GM12878 (cell line): ENCODE measurements at regions not wholly inside any gene's neighbourhood (a gene's known extent, or its start where the extent isn't known, plus 50 kb on each side); places are given as distances from the start of the nearest gene placed in this dataset.

Experiments used
- ATAC-seq: fragments of 200-7000 bp; cut with Tn5 transposase; 3 replicates; pipeline ENCODE4 v1.9.1; 2020; ENCODE audit warnings: mild to moderate bottlenecking, moderate library complexity
- BruUV-seq: library from RNA; stranded (reverse); fragments of 400-500 nt; replicated peaks from 2 replicates; lab custom pipeline; 2021; lab: Mats Ljungman, UMichigan
- CTCF ChIA-PET: fragments of 300-600 bp; sonication (Branson Sonifier 250); formaldehyde crosslinking; extraction: SDS; loops from one replicate; lab custom pipeline; 2021; ENCODE audit warnings: inconsistent platforms; lab: Yijun Ruan, JAX
- POLR2A ChIA-PET: fragments of 350-600 bp; formaldehyde crosslinking; extraction: SDS; loops from one replicate; lab custom pipeline; 2021; ENCODE audit warnings: inconsistent platforms; lab: Charles Lee
- RAD21 ChIA-PET: fragments of 300-600 bp; sonication (Branson Sonifier 250); formaldehyde crosslinking; loops from one replicate; lab custom pipeline; 2023; ENCODE audit warnings: antibody characterized with exemption; ENCODE audit not compliant: unreplicated experiment; lab: Charles Lee
- SMC1A ChIA-PET: fragments of 300-600 bp; sonication (Branson Sonifier 250); formaldehyde crosslinking; loops from one replicate; lab custom pipeline; 2023; ENCODE audit not compliant: unreplicated experiment, uncharacterized antibody; lab: Charles Lee
- DNase-seq: peaks from one replicate; pipeline ENCODE4 v3.0.0-alpha.2; 2011; ENCODE audit warnings: low read depth, low spot score
- FAIRE-seq: peaks from 3 replicates; lab custom pipeline; 2011; peaks lifted over from hg19 to GRCh38; lab: Jason Lieb, UNC
- H2AFZ ChIP-seq: 2 replicates; pipeline ENCODE4 v1.6.0; 2011; ENCODE audit warnings: low read depth, low read length, control low read depth; ENCODE audit not compliant: control insufficient read depth
- H3K27ac ChIP-seq: 2 replicates; pipeline ENCODE4 v1.5.1; 2011; ENCODE audit warnings: control low read depth; ENCODE audit not compliant: control insufficient read depth, insufficient read depth
- H3K27me3 ChIP-seq, 2 experiments: replicated peaks in 1 of 2; 2 replicates each; pipeline versions ENCODE4 v1.6.0 to v1.6.1; 2011; ENCODE audit warnings: low read length in 1 of 2; ENCODE audit not compliant: control insufficient read depth in 2 of 2, insufficient read depth in 2 of 2
- H3K36me3 ChIP-seq, 2 experiments: 2 replicates each; pipeline ENCODE4 v1.5.1; 2011; ENCODE audit warnings: low read length in 1 of 2; ENCODE audit not compliant: control insufficient read depth in 2 of 2, insufficient read depth in 2 of 2
- H3K4me1 ChIP-seq: 2 replicates; pipeline ENCODE4 v1.6.1; 2011; ENCODE audit warnings: mild to moderate bottlenecking, low read length, moderate library complexity, mixed read lengths; ENCODE audit not compliant: control insufficient read depth, insufficient read depth
- H3K4me2 ChIP-seq: 2 replicates; pipeline ENCODE4 v1.6.0; 2011; ENCODE audit warnings: control low read depth; ENCODE audit not compliant: control insufficient read depth, insufficient read depth
- H3K4me3 ChIP-seq: fragments of 200-600 bp; sonication (generic); 2 replicates; pipeline ENCODE4 v1.5.1; 2016
- H3K79me2 ChIP-seq: 2 replicates; pipeline ENCODE4 v1.6.0; 2011; ENCODE audit warnings: low read length; ENCODE audit not compliant: control insufficient read depth, insufficient read depth
- H3K9ac ChIP-seq: 2 replicates; pipeline ENCODE4 v1.8.0; 2011; ENCODE audit warnings: low read length, control low read depth, mixed read lengths; ENCODE audit not compliant: control insufficient read depth, insufficient read depth
- H3K9me3 ChIP-seq: replicated peaks from 3 replicates; pipeline ENCODE4 v1.5.1; 2011; ENCODE audit warnings: mild to moderate bottlenecking, low read length; ENCODE audit not compliant: control insufficient read depth, insufficient read depth
- H4K20me1 ChIP-seq: 2 replicates; pipeline ENCODE4 v1.6.0; 2011; ENCODE audit not compliant: control insufficient read depth, insufficient read depth
- CREB1 ChIP-seq: IDR thresholded peaks from 2 replicates; pipeline ENCODE4 v1.6.1; 2012; ENCODE audit warnings: low read depth, mild to moderate bottlenecking, inconsistent platforms
- ELK1 ChIP-seq: IDR thresholded peaks from 2 replicates; pipeline ENCODE4 v1.6.1; 2012; ENCODE audit warnings: low read depth, low read length, improper control_type of control experiment
- EZH2 ChIP-seq: IDR thresholded peaks from 2 replicates; pipeline ENCODE4 v1.6.1; 2012; ENCODE audit warnings: low read depth, mild to moderate bottlenecking, control low read depth, inconsistent platforms, low read length, borderline replicate concordance; ENCODE audit not compliant: control insufficient read depth
- FOS ChIP-seq: IDR thresholded peaks from 3 replicates; pipeline ENCODE4 v1.6.1; 2011; ENCODE audit warnings: borderline replicate concordance; ENCODE audit not compliant: insufficient read length; ENCODE audit errors: extremely low read depth
- HDAC2 ChIP-seq: fragments of 200-600 bp; sonication (generic); IDR thresholded peaks from 2 replicates; pipeline ENCODE4 v1.6.1; 2017
- KLF5 ChIP-seq: fragments of 450-650 bp; IDR thresholded peaks from 2 replicates; pipeline ENCODE4 v1.6.1; 2014; ENCODE audit warnings: mild to moderate bottlenecking; ENCODE audit not compliant: partially characterized antibody
- MAX ChIP-seq: IDR thresholded peaks from 2 replicates; pipeline ENCODE4 v1.6.1; 2012; ENCODE audit warnings: low read depth, low read length, improper control_type of control experiment
- RB1 ChIP-seq: fragments of 450-650 bp; formaldehyde crosslinking; IDR thresholded peaks from 2 replicates; pipeline ENCODE4 v1.6.1; 2017; ENCODE audit warnings: mild to moderate bottlenecking, borderline replicate concordance
- RBBP5 ChIP-seq: fragments of 200-600 bp; sonication (generic); conservative IDR thresholded peaks from 2 replicates; pipeline ENCODE4 v1.6.1; 2016
- REST ChIP-seq: IDR thresholded peaks from 2 replicates; pipeline ENCODE4 v1.6.1; 2012; ENCODE audit warnings: mild to moderate bottlenecking, low read depth, low read length
- SPI1 ChIP-seq: IDR thresholded peaks from 2 replicates; pipeline ENCODE4 v1.6.1; 2011; ENCODE audit warnings: low read depth, mild to moderate bottlenecking, low read length, moderate library complexity, borderline replicate concordance; ENCODE audit not compliant: insufficient read depth
- SREBF1 ChIP-seq: IDR thresholded peaks from 2 replicates; pipeline ENCODE4 v1.6.1; 2012; ENCODE audit warnings: mild to moderate bottlenecking, low read length
- TCF3 ChIP-seq: IDR thresholded peaks from 2 replicates; pipeline ENCODE4 v1.6.1; 2012; ENCODE audit warnings: low read depth, mild to moderate bottlenecking, low read length, borderline replicate concordance; ENCODE audit not compliant: insufficient read depth
- WGBS: methylation state at CpG from one replicate; pipeline ENCODE4 v1.1.6; 2016; ENCODE audit warnings: low lambda C conversion rate; ENCODE audit not compliant: insufficient replicate concordance, insufficient coverage; ENCODE audit errors: missing lambda C conversion rate; 5-methylcytosine and 5-hydroxymethylcytosine counted together
- in situ Hi-C: fragments of 300-500 bp; cut with MboI; formaldehyde crosslinking; loops from 9 replicates; pipeline ENCODE4 v1.14.3; 2018; ENCODE audit warnings: mixed read lengths
- intact Hi-C: fragments of 100-400 bp; cut with micrococcal nuclease; formaldehyde crosslinking; loops from one replicate; pipeline ENCODE4 v1.14.2; 2022; ENCODE audit not compliant: unreplicated experiment

DNA sequence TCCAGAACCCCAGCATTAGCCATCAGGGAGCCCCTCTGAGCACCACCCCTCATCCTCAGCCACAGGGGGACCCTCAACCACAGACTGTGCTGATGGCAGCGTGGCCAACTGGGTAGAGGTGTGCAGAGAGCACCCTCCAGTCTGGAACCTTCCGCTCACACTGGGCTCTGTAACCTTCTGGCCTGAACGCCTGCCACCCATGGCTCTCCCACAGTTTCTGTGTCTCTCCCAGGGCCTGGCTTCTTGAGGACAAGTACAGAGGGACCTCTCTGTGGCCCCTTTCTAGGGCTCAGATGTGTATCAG is 503.0 kb upstream of the MGMT start:
- SMC1A ChIA-PET = no interaction called here
- in situ Hi-C loops (no loop called here), intact Hi-C loops (no loop called here)
- Histone ChIP-seq H3K36me3 (no peaks in the 10 kb centered on the region), H2AFZ (no peak overlapping the region), H3K4me3 (no peak overlapping the region), H3K9ac (no peak overlapping the region), H3K27me3 (no peaks in the 10 kb centered on the region), H3K4me2 (no peak overlapping the region), H3K4me1 (no peaks in the 10 kb centered on the region), H4K20me1 (no peaks in the 10 kb centered on the region), H3K27ac (no peak overlapping the region), H3K9me3 (no peaks in the 10 kb centered on the region), H3K79me2 (no peaks in the 10 kb centered on the region)
- DNase-seq (no peak), ATAC-seq (no peak), FAIRE-seq (no peak)
- RAD21 ChIA-PET = no interaction called here
- no peak for TF ChIP-seq EZH2
- no peak for TF ChIP-seq TCF3
- no peak for TF ChIP-seq RB1
- TF ChIP-seq FOS = no peak
- CTCF ChIA-PET = no interaction called here
- BruUV-seq = no TSS peak
- 2% methylated on average over 3 of the region's 3 CpGs for WGBS
- POLR2A ChIA-PET = no interaction called here

DNA sequence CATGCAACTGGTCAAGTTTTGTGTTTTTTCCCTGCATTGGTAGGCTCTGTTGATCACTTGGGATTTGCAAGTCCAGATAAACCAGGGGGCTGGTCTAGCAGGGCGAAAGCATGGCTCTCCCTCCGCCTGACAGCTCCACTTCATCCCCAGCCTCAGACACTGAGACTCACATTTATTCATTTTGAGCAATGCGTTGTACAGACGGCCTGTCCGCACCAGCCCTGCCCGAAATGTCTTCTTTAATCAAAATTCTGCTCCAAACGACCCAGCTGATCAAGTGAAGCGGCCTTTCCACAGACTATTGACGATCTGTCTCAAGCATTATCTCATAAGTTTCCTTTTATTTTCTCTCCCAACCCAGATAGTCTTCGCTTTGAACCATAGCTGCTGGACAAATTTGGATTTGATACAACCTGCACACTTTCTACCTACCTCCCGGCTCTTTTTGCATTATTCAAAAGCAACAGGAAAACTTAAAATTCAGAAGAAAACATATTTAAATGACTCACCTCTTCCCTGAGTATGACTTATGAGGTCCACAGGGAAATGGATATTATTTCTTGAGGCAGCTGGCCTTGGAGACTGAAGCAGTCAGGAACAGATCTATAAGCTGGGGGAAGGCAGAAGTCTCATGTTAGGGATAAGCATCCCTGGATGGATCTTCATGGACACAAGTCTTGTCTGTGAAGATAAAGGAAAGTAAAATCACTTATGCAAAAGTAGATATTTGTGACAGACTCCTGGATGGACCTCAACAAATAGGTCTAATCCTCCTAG is 498.9 kb upstream of the MGMT start:
- H3K4me1 ChIP-seq = no peaks in the 10 kb centered on the region
- ATAC-seq = no peak
- H4K20me1 ChIP-seq = no peaks in the 10 kb centered on the region
- no peaks in the 10 kb centered on the region for H3K27me3 ChIP-seq
- H3K9me3 ChIP-seq = no peaks in the 10 kb centered on the region
- no peak overlapping the region for H3K4me3 ChIP-seq
- no peak for FAIRE-seq
- no peaks in the 10 kb centered on the region for H3K36me3 ChIP-seq
- BruUV-seq = no TSS peak
- ChIA-PET RAD21 (no interaction called here), POLR2A (no interaction called here), SMC1A (no interaction called here), CTCF (no interaction called here)
- no peak overlapping the region for H3K27ac ChIP-seq
- no peak overlapping the region for H2AFZ ChIP-seq
- in situ Hi-C loops (no loop called here), intact Hi-C loops (no loop called here)
- no peaks in the 10 kb centered on the region for H3K79me2 ChIP-seq
- DNase-seq = no peak
- H3K4me2 ChIP-seq = no peak overlapping the region
- WGBS = 3% methylated on average over 11 of the region's 11 CpGs
- no peak overlapping the region for H3K9ac ChIP-seq
- no peak for TF ChIP-seq MAX
- TF ChIP-seq SPI1 = no peak
- TF ChIP-seq TCF3 = no peak
- TF ChIP-seq KLF5 = no peak
- TF ChIP-seq ELK1 = no peak
- no peak for TF ChIP-seq SREBF1
- TF ChIP-seq CREB1 = no peak
- no peak for TF ChIP-seq RBBP5
- TF ChIP-seq REST = no peak
- TF ChIP-seq HDAC2 = no peak
